ENCODE measurements at regions not wholly inside any gene's neighbourhood (a gene's known extent, or its start where the extent isn't known, plus 50 kb on each side); places are given as distances from the start of the nearest gene placed in this dataset.

- TF ChIP-seq EZH2 (IDR thresholded peaks at IDR 0.05; ENCODE audit: borderline replicate concordance, insufficient read depth, low read length, poor library complexity, severe bottlenecking) = no peak
- TF ChIP-seq CTCF (IDR thresholded peaks at IDR 0.05; ENCODE audit: poor library complexity, severe bottlenecking) = no peak
- no peak for TF ChIP-seq POLR2AphosphoS5 (IDR thresholded peaks at IDR 0.05)
- no peak for TF ChIP-seq RAD21 (conservative IDR thresholded peaks at IDR 0.05)
- no peak for TF ChIP-seq EP300 (conservative IDR thresholded peaks at IDR 0.05; ENCODE audit: poor library complexity, severe bottlenecking)
Measured at GRCh38 chr3:144801890-144802289, 830.3 kb downstream of the DIPK2A start.
